ENCODE measurements at regions not wholly inside any gene's neighbourhood (a gene's known extent, or its start where the extent isn't known, plus 50 kb on each side); places are given as distances from the start of the nearest gene placed in this dataset.

- no peak for DNase-seq
These were observed 69.8 kb upstream of the DAB2 start for GRCh38 chr5:39494534-39494933.

DNA sequence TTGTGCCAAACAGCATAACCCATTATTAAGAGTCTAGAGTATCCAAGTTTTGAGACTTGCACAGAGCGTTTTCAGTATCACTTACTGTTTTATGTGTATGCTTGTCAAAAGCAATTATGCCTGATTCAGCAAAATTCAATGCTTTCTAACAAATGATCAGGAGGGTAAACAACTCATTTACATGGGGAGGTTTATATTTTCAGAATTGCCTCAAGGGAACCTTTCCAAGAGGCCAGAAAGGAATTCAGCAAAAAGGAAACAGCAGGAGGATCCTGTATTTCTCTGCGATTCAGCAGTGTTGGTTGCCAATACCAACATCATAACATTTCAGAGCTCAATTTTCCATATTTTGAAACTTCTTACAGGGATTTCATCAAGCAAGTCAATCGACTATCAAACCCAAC lies 69.3 kb upstream of the DAB2 start:
- no peak for DNase-seq

GRCh38 chr5:39491210-39491609 lies 66.4 kb upstream of the DAB2 start:
- no peak for DNase-seq

DNA sequence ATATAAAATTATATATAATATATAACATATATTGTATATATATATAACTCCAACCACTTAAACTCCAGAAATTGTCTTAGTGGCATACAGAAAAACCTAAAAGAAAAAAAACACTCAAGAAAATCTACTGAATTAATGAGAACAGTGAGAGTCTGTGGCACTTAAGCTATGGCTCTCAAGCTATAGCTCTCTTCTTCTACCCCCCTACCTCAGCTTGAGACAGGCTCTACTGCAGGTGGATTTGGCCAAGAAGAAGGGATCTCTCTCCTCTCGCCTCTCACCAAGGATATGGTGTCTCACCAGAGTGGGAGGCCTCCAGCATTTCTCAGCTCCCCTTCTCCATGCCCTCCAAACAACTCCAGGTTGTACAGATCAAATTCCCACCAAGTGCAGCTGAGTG lies 64.5 kb upstream of the DAB2 start:
- no peak for DNase-seq

DNA sequence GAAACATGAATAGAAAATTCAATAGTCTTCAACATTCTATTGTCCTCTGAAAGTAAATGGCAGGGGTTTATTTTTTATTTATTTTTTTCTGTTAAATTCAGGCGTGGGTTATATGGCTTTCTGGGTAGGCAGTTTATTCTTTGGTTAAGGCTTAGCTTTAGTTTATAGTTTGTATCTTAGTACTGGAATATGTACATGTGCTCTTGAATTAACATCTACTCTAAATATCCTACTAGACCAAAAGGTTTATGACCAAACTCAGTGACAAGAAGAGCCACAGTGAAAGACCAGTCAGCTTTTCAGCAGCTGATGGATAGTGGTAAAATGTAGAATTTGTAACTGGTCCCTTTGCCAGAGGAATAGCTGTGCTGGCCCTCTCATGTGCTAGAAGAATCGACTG lies 62.0 kb upstream of the DAB2 start:
- no peak for DNase-seq

DNA sequence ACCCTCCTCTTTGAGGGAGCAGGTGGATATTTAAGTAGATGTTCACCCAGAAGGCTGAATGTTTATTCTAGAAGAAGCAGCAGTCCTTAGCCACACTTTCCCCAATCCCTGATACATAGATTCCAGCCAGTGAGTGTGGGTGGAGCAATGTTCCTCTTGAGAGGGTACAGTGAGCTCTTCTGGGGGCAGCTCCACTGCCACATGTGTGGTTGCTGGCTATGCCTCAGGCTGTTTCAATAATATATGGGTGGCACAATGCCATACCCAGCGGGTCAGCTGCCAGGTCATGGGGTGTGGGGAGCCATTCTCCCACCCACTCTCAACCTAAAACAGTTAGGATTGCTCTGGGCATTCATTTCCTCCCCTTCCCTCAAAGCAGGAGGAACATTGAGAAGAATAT lies 61.6 kb upstream of the DAB2 start:
- DNase-seq, result no peak

DNA sequence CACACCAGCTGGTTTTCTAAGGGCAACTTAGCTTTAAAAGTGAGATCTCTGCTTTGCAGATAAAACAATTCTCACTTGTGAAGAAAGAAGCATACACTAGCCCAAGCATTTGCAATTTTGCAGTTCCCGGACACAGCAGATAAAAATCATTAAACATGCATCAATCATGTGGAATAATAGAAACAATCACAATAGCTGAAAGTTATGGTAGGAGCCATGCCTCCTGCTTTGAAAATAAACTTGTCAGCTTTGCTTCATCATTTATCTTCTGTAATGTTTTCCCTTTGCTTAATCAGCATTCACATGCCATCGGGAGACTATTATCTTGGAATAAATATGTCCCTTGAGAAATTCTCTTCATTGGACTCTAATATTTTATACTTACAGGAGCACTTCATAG lies 60.3 kb upstream of the DAB2 start:
- no peak for DNase-seq

GRCh38 chr5:39484673-39485072 lies 59.9 kb upstream of the DAB2 start:
- DNase-seq, result no peak

DNA sequence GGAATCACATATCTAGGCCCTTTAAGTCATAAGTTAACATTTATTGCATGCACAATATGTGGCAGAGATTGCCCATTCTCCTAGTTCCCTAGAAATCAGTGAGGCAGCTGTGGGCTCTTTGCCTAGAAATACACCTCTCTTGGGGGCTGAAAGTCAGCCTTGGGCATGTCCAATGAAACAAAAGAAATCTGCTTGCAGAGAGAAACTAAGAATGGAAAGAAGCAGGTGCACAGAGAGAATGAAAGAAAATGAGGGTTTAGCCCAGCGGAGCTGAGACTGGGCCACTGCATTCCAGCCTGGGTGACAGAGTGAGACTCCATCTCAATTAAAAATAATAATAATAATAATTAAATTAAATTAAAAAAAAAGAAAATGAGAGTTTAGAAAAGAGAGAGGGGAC lies 57.3 kb upstream of the DAB2 start:
- no peak for DNase-seq

DNA sequence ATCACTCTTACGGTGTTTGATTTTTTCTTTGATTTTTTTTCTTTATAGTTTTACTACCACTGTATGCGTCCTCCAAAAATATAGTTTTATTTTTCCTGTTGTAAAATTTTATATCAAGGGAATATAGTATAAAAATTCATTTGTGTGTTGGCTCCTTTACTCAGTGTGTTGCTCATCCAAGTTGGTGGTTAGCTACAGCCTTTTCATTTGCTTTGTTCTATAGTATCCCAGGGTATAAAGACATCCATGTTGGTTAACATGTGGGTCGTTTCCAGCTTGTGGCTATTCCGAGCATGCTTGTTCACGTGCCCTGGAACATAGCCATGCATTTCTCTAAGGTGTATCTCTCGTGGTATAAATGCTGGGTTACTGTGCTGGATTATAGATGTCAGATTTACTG lies 54.8 kb upstream of the DAB2 start:
- no peak for DNase-seq

DNA sequence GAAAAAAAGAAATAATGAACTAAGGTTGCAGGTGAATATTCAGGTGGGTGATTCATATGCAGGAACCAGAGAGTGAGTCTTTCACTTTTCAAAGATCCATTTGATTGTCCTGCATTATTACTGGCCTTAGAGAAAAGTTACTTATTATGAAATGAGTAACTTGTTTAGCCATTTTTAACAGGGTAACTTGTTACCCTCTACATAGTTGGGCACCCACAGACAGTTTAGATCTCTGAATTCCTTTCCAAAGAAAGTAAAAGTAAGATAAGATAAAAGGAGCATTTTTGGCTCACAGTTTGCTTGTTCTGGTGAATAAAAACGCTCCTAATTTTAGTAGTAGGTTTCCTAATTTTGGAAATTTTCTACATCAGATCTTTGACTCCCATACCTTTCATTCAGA lies 54.1 kb upstream of the DAB2 start:
- DNase-seq, result no peak

- DNase-seq, result no peak
These were observed 52.1 kb upstream of the DAB2 start for GRCh38 chr5:39476843-39477220.

DNA sequence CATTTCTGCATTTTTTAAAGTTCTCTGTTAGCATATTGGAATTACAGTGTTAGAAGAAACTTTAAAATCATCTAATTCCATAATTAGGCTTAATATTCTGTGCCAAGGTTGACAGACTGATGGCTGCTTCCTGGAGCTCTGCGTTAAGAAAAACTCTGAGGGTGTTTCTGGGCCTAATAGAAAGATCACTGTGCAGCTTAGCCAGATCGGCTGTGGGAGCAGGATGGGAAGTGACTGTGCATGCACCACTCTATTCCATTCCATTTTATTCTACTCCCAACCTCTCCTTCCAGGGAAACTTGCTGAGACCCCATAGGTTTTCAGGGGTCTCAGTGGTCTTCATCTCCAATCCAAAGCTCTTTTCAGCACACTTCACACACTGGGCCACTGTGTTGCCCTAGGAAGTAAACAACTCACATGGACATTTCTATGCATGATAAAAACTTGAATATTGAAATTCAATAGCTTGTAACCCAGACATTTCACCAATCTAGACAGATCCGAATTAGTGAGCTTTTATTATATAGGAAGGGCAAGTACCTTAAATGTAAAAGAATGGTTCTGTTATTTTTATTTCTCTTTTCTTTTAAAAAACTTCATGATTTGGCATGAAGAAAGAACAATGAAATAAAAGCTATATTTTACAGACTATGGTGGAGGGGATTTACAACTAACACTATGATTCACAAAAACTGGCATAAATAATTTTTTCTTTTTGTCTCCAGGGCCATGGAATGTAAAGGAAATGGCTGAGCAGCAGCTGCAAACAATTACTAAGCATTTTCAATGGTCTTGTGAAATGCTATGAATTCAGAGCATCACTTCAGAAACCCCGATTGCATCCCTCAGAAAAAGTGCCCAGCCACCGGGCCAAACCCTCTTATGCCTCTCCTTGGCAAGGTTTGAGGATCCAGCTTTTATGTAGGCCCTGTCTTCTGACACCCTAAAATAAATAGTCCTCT lies 51.4 kb upstream of the DAB2 start:
- DNase-seq, result no peak

DNA sequence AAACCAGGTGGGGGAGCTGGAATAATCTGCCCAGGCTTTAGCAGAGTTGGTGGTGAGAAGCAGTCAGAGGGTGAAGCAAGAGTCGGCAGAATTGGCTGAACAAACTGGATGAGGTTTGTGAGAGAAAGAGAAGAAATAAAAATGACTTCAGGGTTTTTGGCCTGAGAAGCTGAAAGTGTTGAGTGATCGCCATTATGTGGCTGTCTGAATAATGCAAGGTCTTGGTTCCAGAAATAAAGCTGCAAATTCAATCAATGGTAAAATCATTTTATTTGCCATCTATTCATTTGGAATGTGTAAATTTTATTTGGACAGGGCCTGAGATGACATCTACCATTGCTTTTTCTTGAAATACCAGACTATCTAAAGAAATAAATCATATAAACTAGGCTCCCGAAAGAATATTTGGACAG lies 50.4 kb upstream of the DAB2 start:
- DNase-seq, result no peak

All from midbrain (tissue), 1 donor.